ENCODE measurements at regions not wholly inside any gene's neighbourhood (a gene's known extent, or its start where the extent isn't known, plus 50 kb on each side); places are given as distances from the start of the nearest gene placed in this dataset.

DNA sequence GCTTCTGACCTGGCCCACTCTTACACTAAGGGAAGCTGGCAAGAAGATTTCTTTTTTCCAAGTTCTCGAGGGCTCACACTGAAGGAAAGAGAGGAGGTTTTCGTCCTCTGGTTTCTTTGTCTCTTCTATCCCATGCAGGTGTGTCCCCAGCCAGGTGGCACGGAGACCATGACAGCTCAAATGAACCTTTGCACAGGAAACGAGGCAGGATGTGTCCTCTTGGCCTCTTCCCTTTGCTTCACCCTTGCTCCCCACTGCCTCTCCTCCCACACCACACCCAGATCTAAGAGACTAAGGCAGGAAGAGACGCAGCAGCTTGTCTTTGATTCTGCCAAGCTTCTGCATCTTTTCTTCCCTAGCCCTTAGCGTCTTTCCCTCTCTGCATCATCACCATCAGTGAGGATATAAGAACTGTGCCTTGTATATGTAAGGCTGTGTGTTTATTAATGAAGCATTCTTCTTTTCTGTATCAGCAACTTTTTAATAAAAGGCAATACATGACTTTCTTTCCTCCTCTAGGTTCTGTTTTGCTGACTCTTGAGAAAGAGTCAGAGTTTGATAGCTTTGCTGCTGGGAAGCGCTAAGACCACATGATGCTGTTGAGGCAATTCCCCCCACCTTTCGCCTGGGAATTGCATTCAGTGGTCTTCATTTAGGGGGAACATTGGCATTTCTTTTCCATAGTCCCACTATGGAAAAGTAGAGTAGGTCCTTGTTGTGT, 56.0 kb upstream of the PARVA start:
- no peak for TF ChIP-seq CREB1 (CRISPR knock-in tag; IDR thresholded peaks at IDR 0.05; ENCODE audit: low read depth)
- no peak for TF ChIP-seq JUNB (IDR thresholded peaks at IDR 0.05; ENCODE audit: unreplicated experiment)
- TF ChIP-seq STAT1 (IDR thresholded peaks at IDR 0.05; ENCODE audit: unreplicated experiment): no peak
- TF ChIP-seq POLR2AphosphoS5 (IDR thresholded peaks at IDR 0.05; ENCODE audit: low read depth): no peak
- no peak for TF ChIP-seq NANOG (IDR thresholded peaks at IDR 0.05; ENCODE audit: borderline replicate concordance)
- TF ChIP-seq ZNF114 (CRISPR knock-in tag; IDR thresholded peaks at IDR 0.05): no peak
- TF ChIP-seq, protein P1, sequence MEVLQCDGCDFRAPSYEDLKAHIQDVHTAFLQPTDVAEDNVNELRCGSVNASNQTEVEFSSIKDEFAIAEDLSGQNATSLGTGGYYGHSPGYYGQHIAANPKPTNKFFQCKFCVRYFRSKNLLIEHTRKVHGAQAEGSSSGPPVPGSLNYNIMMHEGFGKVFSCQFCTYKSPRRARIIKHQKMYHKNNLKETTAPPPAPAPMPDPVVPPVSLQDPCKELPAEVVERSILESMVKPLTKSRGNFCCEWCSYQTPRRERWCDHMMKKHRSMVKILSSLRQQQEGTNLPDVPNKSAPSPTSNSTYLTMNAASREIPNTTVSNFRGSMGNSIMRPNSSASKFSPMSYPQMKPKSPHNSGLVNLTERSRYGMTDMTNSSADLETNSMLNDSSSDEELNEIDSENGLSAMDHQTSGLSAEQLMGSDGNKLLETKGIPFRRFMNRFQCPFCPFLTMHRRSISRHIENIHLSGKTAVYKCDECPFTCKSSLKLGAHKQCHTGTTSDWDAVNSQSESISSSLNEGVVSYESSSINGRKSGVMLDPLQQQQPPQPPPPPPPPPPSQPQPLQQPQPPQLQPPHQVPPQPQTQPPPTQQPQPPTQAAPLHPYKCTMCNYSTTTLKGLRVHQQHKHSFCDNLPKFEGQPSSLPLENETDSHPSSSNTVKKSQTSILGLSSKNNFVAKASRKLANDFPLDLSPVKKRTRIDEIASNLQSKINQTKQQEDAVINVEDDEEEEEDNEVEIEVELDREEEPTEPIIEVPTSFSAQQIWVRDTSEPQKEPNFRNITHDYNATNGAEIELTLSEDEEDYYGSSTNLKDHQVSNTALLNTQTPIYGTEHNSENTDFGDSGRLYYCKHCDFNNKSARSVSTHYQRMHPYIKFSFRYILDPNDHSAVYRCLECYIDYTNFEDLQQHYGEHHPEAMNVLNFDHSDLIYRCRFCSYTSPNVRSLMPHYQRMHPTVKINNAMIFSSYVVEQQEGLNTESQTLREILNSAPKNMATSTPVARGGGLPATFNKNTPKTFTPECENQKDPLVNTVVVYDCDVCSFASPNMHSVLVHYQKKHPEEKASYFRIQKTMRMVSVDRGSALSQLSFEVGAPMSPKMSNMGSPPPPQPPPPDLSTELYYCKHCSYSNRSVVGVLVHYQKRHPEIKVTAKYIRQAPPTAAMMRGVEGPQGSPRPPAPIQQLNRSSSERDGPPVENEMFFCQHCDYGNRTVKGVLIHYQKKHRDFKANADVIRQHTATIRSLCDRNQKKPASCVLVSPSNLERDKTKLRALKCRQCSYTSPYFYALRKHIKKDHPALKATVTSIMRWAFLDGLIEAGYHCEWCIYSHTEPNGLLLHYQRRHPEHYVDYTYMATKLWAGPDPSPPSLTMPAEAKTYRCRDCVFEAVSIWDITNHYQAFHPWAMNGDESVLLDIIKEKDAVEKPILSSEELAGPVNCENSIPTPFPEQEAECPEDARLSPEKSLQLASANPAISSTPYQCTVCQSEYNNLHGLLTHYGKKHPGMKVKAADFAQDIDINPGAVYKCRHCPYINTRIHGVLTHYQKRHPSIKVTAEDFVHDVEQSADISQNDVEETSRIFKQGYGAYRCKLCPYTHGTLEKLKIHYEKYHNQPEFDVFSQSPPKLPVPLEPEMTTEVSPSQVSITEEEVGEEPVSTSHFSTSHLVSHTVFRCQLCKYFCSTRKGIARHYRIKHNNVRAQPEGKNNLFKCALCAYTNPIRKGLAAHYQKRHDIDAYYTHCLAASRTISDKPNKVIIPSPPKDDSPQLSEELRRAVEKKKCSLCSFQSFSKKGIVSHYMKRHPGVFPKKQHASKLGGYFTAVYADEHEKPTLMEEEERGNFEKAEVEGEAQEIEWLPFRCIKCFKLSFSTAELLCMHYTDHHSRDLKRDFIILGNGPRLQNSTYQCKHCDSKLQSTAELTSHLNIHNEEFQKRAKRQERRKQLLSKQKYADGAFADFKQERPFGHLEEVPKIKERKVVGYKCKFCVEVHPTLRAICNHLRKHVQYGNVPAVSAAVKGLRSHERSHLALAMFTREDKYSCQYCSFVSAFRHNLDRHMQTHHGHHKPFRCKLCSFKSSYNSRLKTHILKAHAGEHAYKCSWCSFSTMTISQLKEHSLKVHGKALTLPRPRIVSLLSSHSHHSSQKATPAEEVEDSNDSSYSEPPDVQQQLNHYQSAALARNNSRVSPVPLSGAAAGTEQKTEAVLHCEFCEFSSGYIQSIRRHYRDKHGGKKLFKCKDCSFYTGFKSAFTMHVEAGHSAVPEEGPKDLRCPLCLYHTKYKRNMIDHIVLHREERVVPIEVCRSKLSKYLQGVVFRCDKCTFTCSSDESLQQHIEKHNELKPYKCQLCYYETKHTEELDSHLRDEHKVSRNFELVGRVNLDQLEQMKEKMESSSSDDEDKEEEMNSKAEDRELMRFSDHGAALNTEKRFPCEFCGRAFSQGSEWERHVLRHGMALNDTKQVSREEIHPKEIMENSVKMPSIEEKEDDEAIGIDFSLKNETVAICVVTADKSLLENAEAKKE (CRISPR knock-in tag; IDR thresholded peaks at IDR 0.05): no peak
- no peak for TF ChIP-seq ZNF331 (CRISPR knock-in tag; IDR thresholded peaks at IDR 0.05; ENCODE audit: low read depth)
- no peak for TF ChIP-seq EZH2phosphoT487 (IDR thresholded peaks at IDR 0.05; ENCODE audit: unreplicated experiment)
- no peak for TF ChIP-seq EZH2 (IDR thresholded peaks at IDR 0.05; ENCODE audit: low read depth, unreplicated experiment)
- no peak for TF ChIP-seq ETS1 (IDR thresholded peaks at IDR 0.05)
- TF ChIP-seq CTCF (conservative IDR thresholded peaks at IDR 0.05; ENCODE audit: low read depth in 2 of 2): no peak
- TF ChIP-seq, protein P2, sequence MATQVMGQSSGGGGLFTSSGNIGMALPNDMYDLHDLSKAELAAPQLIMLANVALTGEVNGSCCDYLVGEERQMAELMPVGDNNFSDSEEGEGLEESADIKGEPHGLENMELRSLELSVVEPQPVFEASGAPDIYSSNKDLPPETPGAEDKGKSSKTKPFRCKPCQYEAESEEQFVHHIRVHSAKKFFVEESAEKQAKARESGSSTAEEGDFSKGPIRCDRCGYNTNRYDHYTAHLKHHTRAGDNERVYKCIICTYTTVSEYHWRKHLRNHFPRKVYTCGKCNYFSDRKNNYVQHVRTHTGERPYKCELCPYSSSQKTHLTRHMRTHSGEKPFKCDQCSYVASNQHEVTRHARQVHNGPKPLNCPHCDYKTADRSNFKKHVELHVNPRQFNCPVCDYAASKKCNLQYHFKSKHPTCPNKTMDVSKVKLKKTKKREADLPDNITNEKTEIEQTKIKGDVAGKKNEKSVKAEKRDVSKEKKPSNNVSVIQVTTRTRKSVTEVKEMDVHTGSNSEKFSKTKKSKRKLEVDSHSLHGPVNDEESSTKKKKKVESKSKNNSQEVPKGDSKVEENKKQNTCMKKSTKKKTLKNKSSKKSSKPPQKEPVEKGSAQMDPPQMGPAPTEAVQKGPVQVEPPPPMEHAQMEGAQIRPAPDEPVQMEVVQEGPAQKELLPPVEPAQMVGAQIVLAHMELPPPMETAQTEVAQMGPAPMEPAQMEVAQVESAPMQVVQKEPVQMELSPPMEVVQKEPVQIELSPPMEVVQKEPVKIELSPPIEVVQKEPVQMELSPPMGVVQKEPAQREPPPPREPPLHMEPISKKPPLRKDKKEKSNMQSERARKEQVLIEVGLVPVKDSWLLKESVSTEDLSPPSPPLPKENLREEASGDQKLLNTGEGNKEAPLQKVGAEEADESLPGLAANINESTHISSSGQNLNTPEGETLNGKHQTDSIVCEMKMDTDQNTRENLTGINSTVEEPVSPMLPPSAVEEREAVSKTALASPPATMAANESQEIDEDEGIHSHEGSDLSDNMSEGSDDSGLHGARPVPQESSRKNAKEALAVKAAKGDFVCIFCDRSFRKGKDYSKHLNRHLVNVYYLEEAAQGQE (IDR thresholded peaks at IDR 0.05; ENCODE audit: unreplicated experiment): no peak
- Histone ChIP-seq H3K4me1 (ENCODE audit: insufficient read depth) (peaks cover 26% of the 10 kb centered on the region), H4K20me1 (replicated peaks; ENCODE audit: insufficient read depth) (no peaks in the 10 kb centered on the region), H3K79me2 (replicated peaks; ENCODE audit: insufficient read depth) (no peaks in the 10 kb centered on the region), H3K9me2 (ENCODE audit: insufficient read depth) (no peaks in the 10 kb centered on the region), H3K4me2 (no peak overlapping the region), H3K36me3 (ENCODE audit: insufficient read depth) (no peaks in the 10 kb centered on the region), H3K27me3 (ENCODE audit: insufficient read depth) (no peaks in the 10 kb centered on the region), H3K27ac (ENCODE audit: low read depth) (no peak overlapping the region), H3F3A (replicated peaks; ENCODE audit: low read depth) (no peaks in the 10 kb centered on the region), H2AFZ (0 out of 2 replicates have a peak overlapping the region, but pooled peaks have one; percentile 76), H3K4me3 (no peak overlapping the region)
- no peak overlapping the region for H3K27ac Mint-ChIP-seq
- H3K36me3 Mint-ChIP-seq (ENCODE audit: low read depth): no peaks in the 10 kb centered on the region; the same call in 1 of the 3 replicates
- no peak overlapping the region for H3K4me3 Mint-ChIP-seq
- ATAC-seq (no peak), DNase-seq (ENCODE audit: low spot score) (no peak)
- peaks cover 5% of the 10 kb centered on the region; the same call in 2 of the 3 replicates for H3K9me3 Mint-ChIP-seq
- H3K27me3 Mint-ChIP-seq (ENCODE audit: insufficient read depth, low read depth, poor library complexity): no peaks in the 10 kb centered on the region
- H3K4me1 Mint-ChIP-seq: peaks cover 29% of the 10 kb centered on the region

Measured in GM23338 (cell line).